Thoracic aorta (tissue), 2 donors: ENCODE measurements at regions not wholly inside any gene's neighbourhood (a gene's known extent, or its start where the extent isn't known, plus 50 kb on each side); places are given as distances from the start of the nearest gene placed in this dataset.

Experiments
- ATAC-seq: fragments of 150-250 bp; one replicate; pipeline ENCODE4 v1.8.0; 2017; ENCODE audit warnings: low read depth; ENCODE audit not compliant: insufficient number of reproducible peaks, low FRiP score
- DNase-seq: peaks from one replicate; pipeline ENCODE4 v3.0.0-alpha.2; 2020; ENCODE audit warnings: low spot score
- H3K27ac ChIP-seq, 2 donors: fragments of 200-600 bp; sonication (generic); 1 replicate in 1 of 2; 2 replicates in 1 of 2; pipeline ENCODE4 v1.5.1; 2016; ENCODE audit warnings: mild to moderate bottlenecking in 2 of 2, moderate library complexity in 2 of 2
- H3K27me3 ChIP-seq: fragments of 200-600 bp; sonication (generic); replicated peaks from 2 replicates; pipeline ENCODE4 v1.6.0; 2016; ENCODE audit warnings: mild to moderate bottlenecking; ENCODE audit not compliant: insufficient read depth
- H3K36me3 ChIP-seq: fragments of 200-600 bp; sonication (generic); one replicate; pipeline ENCODE4 v1.5.1; 2016
- H3K4me1 ChIP-seq, 2 donors: fragments of 200-600 bp; sonication (generic); 1 replicate in 1 of 2; 2 replicates in 1 of 2; pipeline versions ENCODE4 v1.5.1 to v1.6.0; 2016; ENCODE audit warnings: low read depth in 2 of 2, mild to moderate bottlenecking in 1 of 2; ENCODE audit not compliant: control insufficient read depth in 1 of 2
- H3K4me3 ChIP-seq: fragments of 200-600 bp; sonication (generic); 2 replicates; pipeline ENCODE4 v1.5.1; 2016; ENCODE audit warnings: mild to moderate bottlenecking
- H3K9me3 ChIP-seq: fragments of 200-600 bp; sonication (generic); 2 replicates; pipeline ENCODE4 v1.5.1; 2016
- CTCF ChIP-seq: fragments of 200-600 bp; sonication (generic); IDR thresholded peaks from one replicate; pipeline ENCODE4 v1.5.1; 2019; ENCODE audit warnings: antibody characterized with exemption

- TF ChIP-seq CTCF = no peak
- H3K27me3 ChIP-seq = no peaks in the 10 kb centered on the region
- no peak overlapping the region for H3K4me3 ChIP-seq
- ATAC-seq (no peak), DNase-seq (no peak)
- no peaks in the 10 kb centered on the region for H3K4me1 ChIP-seq
- H3K36me3 ChIP-seq = no peaks in the 10 kb centered on the region
- H3K9me3 ChIP-seq = no peaks in the 10 kb centered on the region
- no peak overlapping the region for H3K27ac ChIP-seq
These were observed 145.2 kb upstream of the VSTM2B start for GRCh38 chr19:29380581-29380980.

GRCh38 chr19:29381353-29382203 is 144.2 kb upstream of the VSTM2B start:
- no peak for ATAC-seq
- Histone ChIP-seq H3K9me3 (no peaks in the 10 kb centered on the region), H3K27ac (no peak overlapping the region), H3K36me3 (no peaks in the 10 kb centered on the region), H3K4me3 (no peak overlapping the region), H3K4me1 (no peaks in the 10 kb centered on the region), H3K27me3 (no peaks in the 10 kb centered on the region)
- no peak for TF ChIP-seq CTCF
- no peak for DNase-seq

GRCh38 chr19:29383696-29384095 is 142.1 kb upstream of the VSTM2B start:
- TF ChIP-seq CTCF = no peak
- H3K4me1 ChIP-seq = no peaks in the 10 kb centered on the region
- no peak overlapping the region for H3K27ac ChIP-seq
- no peaks in the 10 kb centered on the region for H3K27me3 ChIP-seq
- DNase-seq (no peak), ATAC-seq (no peak)
- H3K4me3 ChIP-seq = no peak overlapping the region
- H3K9me3 ChIP-seq = no peaks in the 10 kb centered on the region
- no peaks in the 10 kb centered on the region for H3K36me3 ChIP-seq

GRCh38 chr19:29384656-29385055 is 141.1 kb upstream of the VSTM2B start:
- H3K27me3 ChIP-seq = no peaks in the 10 kb centered on the region
- H3K36me3 ChIP-seq = no peaks in the 10 kb centered on the region
- ATAC-seq (no peak), DNase-seq (no peak)
- no peaks in the 10 kb centered on the region for H3K4me1 ChIP-seq
- H3K4me3 ChIP-seq = no peak overlapping the region
- TF ChIP-seq CTCF = no peak
- no peak overlapping the region for H3K27ac ChIP-seq
- no peaks in the 10 kb centered on the region for H3K9me3 ChIP-seq

- Histone ChIP-seq H3K27ac (no peak overlapping the region), H3K4me3 (no peak overlapping the region), H3K36me3 (no peaks in the 10 kb centered on the region), H3K27me3 (no peaks in the 10 kb centered on the region), H3K4me1 (no peaks in the 10 kb centered on the region), H3K9me3 (no peaks in the 10 kb centered on the region)
- no peak for TF ChIP-seq CTCF
- DNase-seq (no peak), ATAC-seq (no peak)
These were observed 140.5 kb upstream of the VSTM2B start for GRCh38 chr19:29385191-29385795.
